SK-N-SH (cell line): ENCODE measurements at regions not wholly inside any gene's neighbourhood (a gene's known extent, or its start where the extent isn't known, plus 50 kb on each side); places are given as distances from the start of the nearest gene placed in this dataset.

Experiments used
- CTCF ChIA-PET: fragments of 300-600, 350-600 bp; formaldehyde crosslinking; extraction: SDS; loops from one replicate; lab custom pipeline; 2021; lab: Yijun Ruan, JAX
- POLR2A ChIA-PET: fragments of 350-600 bp; sonication (Branson Sonifier 250); formaldehyde crosslinking; extraction: SDS; loops from one replicate; lab custom pipeline; 2020; ENCODE audit warnings: antibody characterized with exemption, inconsistent platforms; lab: Yijun Ruan, JAX
- DNase-seq: peaks from one replicate; pipeline ENCODE4 v3.0.0; 2012
- H2AFZ ChIP-seq: fragments of 200-600 bp; sonication (generic); 2 replicates; pipeline ENCODE4 v1.8.1; 2016; ENCODE audit warnings: antibody characterized with exemption, mild to moderate bottlenecking, low read depth
- H3F3A ChIP-seq: fragments of 200-600 bp; sonication (generic); replicated peaks from 2 replicates; pipeline ENCODE3; 2016; ENCODE audit warnings: antibody characterized with exemption, mild to moderate bottlenecking; ENCODE audit not compliant: insufficient read depth
- H3K27ac ChIP-seq, 2 experiments: fragments of 200-500 bp in 1 of 2; fragments of 200-600 bp in 1 of 2; sonication (Bioruptor generic) in 1 of 2; sonication (generic), shearing (Covaris generic) in 1 of 2; 2 replicates each; pipeline versions ENCODE4 v1.5.1 to v1.6.1; 2014 to 2016; ENCODE audit warnings: low read depth in 2 of 2, inconsistent platforms in 1 of 2, low read length in 1 of 2, mild to moderate bottlenecking in 1 of 2, mixed read lengths in 1 of 2
- H3K27me3 ChIP-seq: fragments of 200-600 bp; sonication (generic), shearing (Covaris generic); 2 replicates; pipeline ENCODE4 v1.6.1; 2016; ENCODE audit warnings: mixed run types; ENCODE audit not compliant: insufficient read depth
- H3K36me3 ChIP-seq, 2 experiments: fragments of 200-500 bp in 1 of 2; fragments of 200-600 bp in 1 of 2; sonication (Bioruptor generic) in 1 of 2; sonication (generic) in 1 of 2; replicated peaks in 1 of 2; 2 replicates each; pipeline versions ENCODE3 to v1.5.1; 2014 to 2016; ENCODE audit warnings: low read length in 1 of 2, mild to moderate bottlenecking in 1 of 2; ENCODE audit not compliant: insufficient read depth in 2 of 2, control insufficient read depth in 1 of 2
- H3K4me1 ChIP-seq, 2 experiments: fragments of 200-500 bp in 1 of 2; fragments of 200-600 bp in 1 of 2; sonication (Bioruptor generic) in 1 of 2; sonication (generic), shearing (Covaris generic) in 1 of 2; 2 replicates each; pipeline versions ENCODE4 v1.5.1 to v1.6.1; 2014 to 2016; ENCODE audit warnings: low read depth in 1 of 2, low read length in 1 of 2, mixed run types in 1 of 2; ENCODE audit not compliant: insufficient read depth in 2 of 2, control insufficient read depth in 1 of 2
- H3K4me2 ChIP-seq: fragments of 200-600 bp; sonication (generic), shearing (Covaris generic); 2 replicates; pipeline ENCODE4 v1.6.1; 2017; ENCODE audit warnings: mixed run types
- H3K4me3 ChIP-seq, 2 experiments: fragments of 200-500 bp in 1 of 2; fragments of 200-600 bp in 1 of 2; sonication (Bioruptor generic) in 1 of 2; sonication (generic), shearing (Covaris generic) in 1 of 2; 2 replicates each; pipeline versions ENCODE4 v1.5.1 to v1.8.1; 2014 to 2016; ENCODE audit warnings: low read depth in 2 of 2, inconsistent platforms in 1 of 2, low read length in 1 of 2, mild to moderate bottlenecking in 1 of 2, mixed read lengths in 1 of 2, moderate library complexity in 1 of 2
- H3K79me2 ChIP-seq: fragments of 200-600 bp; sonication (generic); 2 replicates; pipeline ENCODE4 v1.8.1; 2017; ENCODE audit warnings: mild to moderate bottlenecking; ENCODE audit not compliant: insufficient read depth
- H3K9ac ChIP-seq: fragments of 200-600 bp; sonication (generic); 2 replicates; pipeline ENCODE4 v1.6.1; 2017; ENCODE audit warnings: mixed run types
- H3K9me2 ChIP-seq: fragments of 200-600 bp; sonication (generic); 2 replicates; pipeline ENCODE4 v1.6.1; 2017; ENCODE audit warnings: mixed run types
- H3K9me3 ChIP-seq: fragments of 200-600 bp; sonication (generic); 2 replicates; pipeline ENCODE4 v1.6.1; 2017; ENCODE audit warnings: mixed run types, mild to moderate bottlenecking, moderate library complexity
- H4K20me1 ChIP-seq: fragments of 200-600 bp; sonication (generic); 2 replicates; pipeline ENCODE4 v1.6.1; 2017; ENCODE audit warnings: mild to moderate bottlenecking, mixed run types; ENCODE audit not compliant: insufficient read depth
- CHD2 ChIP-seq: fragments of 150-350 bp; IDR thresholded peaks from 2 replicates; pipeline ENCODE4 v1.6.1; 2018; ENCODE audit warnings: low read length; ENCODE audit not compliant: partially characterized antibody
- FOSL2 ChIP-seq: IDR thresholded peaks from 2 replicates; pipeline ENCODE4 v1.4.0; 2012; ENCODE audit warnings: low read depth, mild to moderate bottlenecking, moderate library complexity, borderline replicate concordance
- FOXJ3 ChIP-seq: sonication (generic); formaldehyde crosslinking; IDR thresholded peaks from 2 replicates; pipeline ENCODE4 v1.5.1; 2020; ENCODE audit warnings: mild to moderate bottlenecking, missing genetic modification reagents
- POLR2AphosphoS5 ChIP-seq: IDR thresholded peaks from 2 replicates; pipeline ENCODE4 v1.6.1; 2012; ENCODE audit warnings: low read depth, low read length
- REST ChIP-seq: IDR thresholded peaks from 2 replicates; pipeline ENCODE4 v1.6.1; 2012; ENCODE audit warnings: mild to moderate bottlenecking, low read depth, low read length, moderate library complexity
- SIN3A ChIP-seq: IDR thresholded peaks from 2 replicates; pipeline ENCODE4 v1.6.1; 2012; ENCODE audit warnings: low read depth, mild to moderate bottlenecking, low read length, moderate library complexity, borderline replicate concordance
- TAF1 ChIP-seq: IDR thresholded peaks from 2 replicates; pipeline ENCODE4 v1.6.1; 2012; ENCODE audit warnings: low read depth, mild to moderate bottlenecking, low read length, moderate library complexity, borderline replicate concordance
- TEAD4 ChIP-seq: IDR thresholded peaks from 2 replicates; pipeline ENCODE4 v1.4.0; 2012; ENCODE audit warnings: mild to moderate bottlenecking, borderline replicate concordance; ENCODE audit not compliant: insufficient read depth
- USF2 ChIP-seq: fragments of 150-350 bp; IDR thresholded peaks from 2 replicates; pipeline ENCODE4 v1.6.1; 2017; ENCODE audit warnings: antibody characterized with exemption, low read length, low read depth, borderline replicate concordance
- YY1 ChIP-seq: IDR thresholded peaks from 2 replicates; pipeline ENCODE4 v1.4.0; 2012; ENCODE audit warnings: low read depth, mild to moderate bottlenecking
- WGBS: methylation state at CpG from one replicate; pipeline ENCODE4 v1.1.6; 2017; ENCODE audit warnings: low lambda C conversion rate; 5-methylcytosine and 5-hydroxymethylcytosine counted together

- Histone ChIP-seq H3K36me3 (no peaks in the 10 kb centered on the region), H4K20me1 (no peaks in the 10 kb centered on the region), H3F3A (no peaks in the 10 kb centered on the region), H3K27ac (no peak overlapping the region), H3K9ac (no peak overlapping the region), H3K27me3 (no peaks in the 10 kb centered on the region), H3K79me2 (no peaks in the 10 kb centered on the region), H2AFZ (no peak overlapping the region), H3K9me2 (no peaks in the 10 kb centered on the region), H3K4me3 (no peak overlapping the region), H3K4me1 (no peaks in the 10 kb centered on the region; a peak in 2 of 4 replicates), H3K9me3 (no peaks in the 10 kb centered on the region), H3K4me2 (no peak overlapping the region)
- DNase-seq = no peak
- ChIA-PET CTCF (no interaction called here), POLR2A (no interaction called here)
- WGBS = 90% methylated on average over 1 of the region's 1 CpG
- TF ChIP-seq FOSL2 = no peak
- TF ChIP-seq REST = no peak
These were observed 733.7 kb upstream of the CITED2 start for GRCh38 chr6:140108167-140108566.

GRCh38 chr6:140107216-140107615 is 732.8 kb upstream of the CITED2 start:
- Histone ChIP-seq H2AFZ (no peak overlapping the region), H3F3A (no peaks in the 10 kb centered on the region)
- POLR2A ChIA-PET = no interaction called here

More at GRCh38 chr6:140107216-140107615, 732.8 kb upstream of the CITED2 start:
- H3K27me3 ChIP-seq = no peaks in the 10 kb centered on the region
- no peaks in the 10 kb centered on the region; a peak in 2 of 4 replicates for H3K4me1 ChIP-seq
- H3K36me3 ChIP-seq = no peaks in the 10 kb centered on the region
- CTCF ChIA-PET = no interaction called here
- no peak overlapping the region for H3K4me3 ChIP-seq
- H3K27ac ChIP-seq = no peak overlapping the region
- H4K20me1 ChIP-seq = no peaks in the 10 kb centered on the region
- DNase-seq = no peak
- H3K9ac ChIP-seq = no peak overlapping the region
- TF ChIP-seq TEAD4 = no peak
- TF ChIP-seq CHD2 = no peak
- no peak for TF ChIP-seq TAF1
- TF ChIP-seq YY1 = no peak
- TF ChIP-seq FOSL2 = no peak
- no peak for TF ChIP-seq FOXJ3 (CRISPR knock-in tag)
- TF ChIP-seq POLR2AphosphoS5 = no peak
- TF ChIP-seq SIN3A = no peak
- no peak for TF ChIP-seq USF2
- no peak overlapping the region for H3K4me2 ChIP-seq
- no peaks in the 10 kb centered on the region for H3K9me2 ChIP-seq
- no peaks in the 10 kb centered on the region for H3K9me3 ChIP-seq
- H3K79me2 ChIP-seq = no peaks in the 10 kb centered on the region
